ENCODE measurements at regions not wholly inside any gene's neighbourhood (a gene's known extent, or its start where the extent isn't known, plus 50 kb on each side); places are given as distances from the start of the nearest gene placed in this dataset.
"Not testable (repeated sequence)": the region's sequence is repeated elsewhere in the genome, so short reads cannot be mapped to it uniquely, and the experiment has no call there.

DNA sequence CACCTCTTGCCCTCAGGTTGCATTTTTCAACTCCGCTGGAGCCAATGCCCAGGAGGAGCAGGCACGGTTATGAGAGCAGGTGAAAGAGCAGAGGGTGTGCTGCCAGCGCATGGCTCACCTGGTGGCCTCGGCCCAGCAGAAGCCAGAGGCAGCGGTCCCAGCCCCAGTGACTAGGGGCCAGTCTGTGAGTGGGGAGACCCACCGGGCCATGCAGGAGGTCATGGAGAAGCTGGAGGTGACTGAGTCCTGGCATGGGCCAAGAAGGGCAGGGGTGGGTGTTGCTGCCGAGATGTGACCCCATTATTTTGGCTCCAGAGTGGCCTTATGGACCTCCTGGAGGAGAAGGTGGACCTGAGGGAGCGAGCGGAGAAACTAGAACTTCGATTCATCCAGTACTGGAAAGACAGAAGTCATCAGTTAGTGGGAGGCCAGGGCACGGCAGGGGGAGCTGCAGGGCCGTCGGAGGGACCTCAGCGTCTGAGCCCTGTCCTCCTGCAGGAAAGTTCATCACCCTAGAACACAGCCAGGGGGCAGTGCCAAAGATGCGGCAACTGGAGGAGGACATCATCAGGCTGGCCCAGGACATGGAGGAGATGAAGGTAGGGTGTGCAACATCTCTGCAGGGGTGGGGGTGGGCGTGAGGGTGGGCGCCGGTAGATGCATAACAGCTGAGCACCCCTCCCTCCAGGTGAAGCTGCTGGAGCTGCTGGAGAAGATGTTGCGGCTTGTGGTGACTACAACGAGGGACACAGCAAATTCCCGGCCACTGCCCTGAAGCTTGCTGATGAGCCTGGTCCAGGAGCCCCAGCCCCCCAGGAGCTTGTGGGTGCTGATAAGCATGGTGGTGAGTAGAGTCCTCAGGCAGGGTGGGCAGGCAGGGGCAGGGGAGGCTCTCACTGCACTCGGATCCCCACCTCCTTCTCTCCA is 58.9 kb upstream of the LYSMD4 start:
- POLR2A ChIA-PET (ENCODE audit: unreplicated experiment); H3F3A ChIP-seq (ENCODE audit: insufficient read depth, low read depth); H4K20me1 ChIP-seq (ENCODE audit: insufficient read depth); intact Hi-C loops (cut with micrococcal nuclease; ENCODE audit: unreplicated experiment); H3K27ac ChIP-seq; H3K4me1 ChIP-seq (replicated peaks; ENCODE audit: insufficient read depth); H3K36me3 ChIP-seq (ENCODE audit: low read depth); H3K9me2 ChIP-seq (ENCODE audit: insufficient read depth); BruUV-seq (replicated peaks); H3K9me3 ChIP-seq (ENCODE audit: insufficient read depth, low read depth); H3K4me2 ChIP-seq; H3K4me3 ChIP-seq; H3K79me2 ChIP-seq (ENCODE audit: low read depth); CTCF ChIA-PET; H3K27me3 ChIP-seq (ENCODE audit: insufficient read depth, low read depth); H2AFZ ChIP-seq: not testable (repeated sequence)
- DNase-seq, result peak in 1 of 2 experiments; percentile 37
- TF ChIP-seq, protein P1, sequence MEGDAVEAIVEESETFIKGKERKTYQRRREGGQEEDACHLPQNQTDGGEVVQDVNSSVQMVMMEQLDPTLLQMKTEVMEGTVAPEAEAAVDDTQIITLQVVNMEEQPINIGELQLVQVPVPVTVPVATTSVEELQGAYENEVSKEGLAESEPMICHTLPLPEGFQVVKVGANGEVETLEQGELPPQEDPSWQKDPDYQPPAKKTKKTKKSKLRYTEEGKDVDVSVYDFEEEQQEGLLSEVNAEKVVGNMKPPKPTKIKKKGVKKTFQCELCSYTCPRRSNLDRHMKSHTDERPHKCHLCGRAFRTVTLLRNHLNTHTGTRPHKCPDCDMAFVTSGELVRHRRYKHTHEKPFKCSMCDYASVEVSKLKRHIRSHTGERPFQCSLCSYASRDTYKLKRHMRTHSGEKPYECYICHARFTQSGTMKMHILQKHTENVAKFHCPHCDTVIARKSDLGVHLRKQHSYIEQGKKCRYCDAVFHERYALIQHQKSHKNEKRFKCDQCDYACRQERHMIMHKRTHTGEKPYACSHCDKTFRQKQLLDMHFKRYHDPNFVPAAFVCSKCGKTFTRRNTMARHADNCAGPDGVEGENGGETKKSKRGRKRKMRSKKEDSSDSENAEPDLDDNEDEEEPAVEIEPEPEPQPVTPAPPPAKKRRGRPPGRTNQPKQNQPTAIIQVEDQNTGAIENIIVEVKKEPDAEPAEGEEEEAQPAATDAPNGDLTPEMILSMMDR (conservative IDR thresholded peaks at IDR 0.05), result 0 out of 2 replicates have a peak, but pooled peaks have one; percentile 31

DNA sequence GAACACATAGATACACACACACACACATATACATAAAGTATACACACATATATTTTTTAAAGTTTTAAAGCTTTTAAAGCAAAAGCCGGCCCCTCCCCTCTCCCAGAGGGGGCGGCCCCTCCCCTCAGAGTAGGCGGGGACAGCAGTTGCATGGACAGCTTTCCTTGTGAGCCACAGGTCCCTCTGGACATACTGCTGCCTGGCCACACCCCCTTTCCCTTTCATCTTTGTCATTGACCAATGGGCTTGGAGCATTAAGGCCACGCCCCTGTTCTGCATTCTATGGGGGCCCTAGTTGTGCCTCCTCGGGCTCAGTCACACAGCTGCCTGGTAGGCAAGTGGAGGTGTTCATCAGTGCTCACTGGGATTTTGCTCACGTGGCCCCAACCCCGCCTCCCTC is 57.5 kb upstream of the LYSMD4 start:
- H3K9me2 ChIP-seq (ENCODE audit: insufficient read depth); BruUV-seq (replicated peaks); CTCF ChIA-PET; intact Hi-C loops (cut with micrococcal nuclease; ENCODE audit: unreplicated experiment); H3K79me2 ChIP-seq (ENCODE audit: low read depth); H3K9me3 ChIP-seq (ENCODE audit: insufficient read depth, low read depth); H3K4me1 ChIP-seq (replicated peaks; ENCODE audit: insufficient read depth); H3K27ac ChIP-seq; H3F3A ChIP-seq (ENCODE audit: insufficient read depth, low read depth); POLR2A ChIA-PET (ENCODE audit: unreplicated experiment); H2AFZ ChIP-seq; H3K4me2 ChIP-seq; H4K20me1 ChIP-seq (ENCODE audit: insufficient read depth); H3K36me3 ChIP-seq (ENCODE audit: low read depth); H3K4me3 ChIP-seq; DNase-seq: not testable (repeated sequence)
- H3K27me3 ChIP-seq (ENCODE audit: insufficient read depth, low read depth), result peaks cover 14% of the 10 kb centered on the region

DNA sequence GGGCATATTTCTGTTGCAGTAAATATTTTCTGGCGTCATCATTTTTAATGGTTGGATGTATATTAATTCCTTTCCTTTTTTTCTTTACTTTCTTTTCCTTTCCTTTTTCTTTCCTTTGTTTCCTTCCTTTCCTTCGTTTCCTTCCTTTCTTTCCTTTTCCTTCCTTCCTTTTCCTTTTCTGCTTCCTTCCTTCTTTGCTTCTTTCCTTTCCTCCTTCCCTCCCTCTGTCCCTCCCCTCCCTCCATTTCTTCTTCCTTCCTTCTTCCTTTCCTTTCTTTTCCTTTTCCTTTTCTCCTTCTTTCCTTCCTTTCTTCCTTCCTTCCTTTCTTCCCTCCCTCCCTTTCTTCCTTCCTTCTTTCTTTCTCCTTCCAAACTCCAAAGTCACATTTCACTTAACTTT is 54.9 kb upstream of the LYSMD4 start:
- Histone ChIP-seq H2AFZ (no peak overlapping the region), H3K4me1 (replicated peaks; ENCODE audit: insufficient read depth) (no peaks in the 10 kb centered on the region), H3K36me3 (ENCODE audit: low read depth) (no peaks in the 10 kb centered on the region), H3K4me2 (no peak overlapping the region), H3K9me2 (ENCODE audit: insufficient read depth) (no peaks in the 10 kb centered on the region), H4K20me1 (ENCODE audit: insufficient read depth) (no peaks in the 10 kb centered on the region), H3K4me3 (no peak overlapping the region), H3K9me3 (ENCODE audit: insufficient read depth, low read depth) (no peaks in the 10 kb centered on the region), H3K27ac (no peak overlapping the region), H3F3A (ENCODE audit: insufficient read depth, low read depth) (no peaks in the 10 kb centered on the region), H3K27me3 (ENCODE audit: insufficient read depth, low read depth) (peaks cover 14% of the 10 kb centered on the region), H3K79me2 (ENCODE audit: low read depth) (no peaks in the 10 kb centered on the region)
- POLR2A ChIA-PET (ENCODE audit: unreplicated experiment), result no interaction called here
- intact Hi-C loops (cut with micrococcal nuclease; ENCODE audit: unreplicated experiment), result no loop called here
- CTCF ChIA-PET, result no interaction called here
- DNase-seq, result no peak
- BruUV-seq (replicated peaks), result no TSS peak
- TF ChIP-seq, protein P1 (conservative IDR thresholded peaks at IDR 0.05), result no peak
- TF ChIP-seq EZH2 (IDR thresholded peaks at IDR 0.05; ENCODE audit: low read depth), result no peak

DNA sequence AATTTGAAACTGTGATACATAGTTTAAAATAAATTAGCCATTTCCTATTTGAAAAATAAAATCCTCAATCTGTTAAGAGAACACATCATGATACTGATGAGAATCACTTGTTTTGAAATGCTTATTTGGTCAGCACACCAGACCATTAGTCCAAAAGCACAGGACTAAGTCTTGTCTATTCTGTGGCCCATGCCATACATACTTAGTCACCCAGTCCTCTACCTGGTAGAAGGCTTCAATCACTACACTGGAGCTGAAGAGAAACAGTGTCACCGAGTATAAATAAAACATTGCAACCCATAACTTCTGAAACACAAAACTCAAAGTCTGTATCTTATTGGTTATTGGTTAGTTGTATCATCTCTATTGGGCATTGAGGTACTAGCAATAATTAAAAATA is 51.6 kb upstream of the LYSMD4 start:
- H4K20me1 ChIP-seq (ENCODE audit: insufficient read depth); DNase-seq; H3K4me2 ChIP-seq; BruUV-seq (replicated peaks); H3K9me2 ChIP-seq (ENCODE audit: insufficient read depth); H3F3A ChIP-seq (ENCODE audit: insufficient read depth, low read depth); H3K36me3 ChIP-seq (ENCODE audit: low read depth); intact Hi-C loops (cut with micrococcal nuclease; ENCODE audit: unreplicated experiment); H3K79me2 ChIP-seq (ENCODE audit: low read depth); H3K27ac ChIP-seq; POLR2A ChIA-PET (ENCODE audit: unreplicated experiment); H3K9me3 ChIP-seq (ENCODE audit: insufficient read depth, low read depth); H3K4me1 ChIP-seq (replicated peaks; ENCODE audit: insufficient read depth); H2AFZ ChIP-seq; H3K4me3 ChIP-seq; CTCF ChIA-PET: not testable (repeated sequence)
- peaks cover 14% of the 10 kb centered on the region for H3K27me3 ChIP-seq (ENCODE audit: insufficient read depth, low read depth)

DNA sequence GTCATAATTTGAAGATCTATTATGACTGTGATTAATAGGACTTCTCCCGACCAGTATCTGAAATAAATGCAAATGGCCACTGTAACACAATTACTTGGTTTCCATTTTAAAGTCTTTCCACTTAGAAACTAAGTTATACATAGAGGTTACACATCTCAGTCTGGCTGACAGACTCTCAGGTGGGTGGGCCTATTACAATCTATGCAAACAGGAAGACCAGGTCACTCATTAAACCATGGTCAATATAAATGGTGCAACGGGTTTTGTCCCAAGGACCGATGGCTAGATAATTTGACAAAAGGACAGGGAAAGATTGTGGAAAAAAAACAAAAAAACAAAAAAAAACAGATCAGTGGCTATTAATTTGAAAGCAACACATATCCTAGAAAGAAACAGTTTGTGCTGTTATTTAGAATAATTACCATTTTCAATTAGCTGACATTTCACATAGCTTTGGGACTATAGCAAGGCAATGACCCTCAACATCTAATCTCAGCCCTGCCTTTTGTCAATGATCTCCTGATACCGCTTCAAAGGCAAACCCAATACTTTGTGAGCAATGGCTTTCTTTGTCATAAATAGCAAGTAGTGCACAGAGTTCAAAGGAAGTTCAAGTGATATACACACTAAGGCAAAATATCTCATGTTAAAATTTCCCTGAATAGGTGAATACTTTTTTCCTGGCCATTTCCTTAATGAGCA is 50.8 kb upstream of the LYSMD4 start:
- H3K4me1 ChIP-seq (replicated peaks; ENCODE audit: insufficient read depth); H3K9me2 ChIP-seq (ENCODE audit: insufficient read depth); intact Hi-C loops (cut with micrococcal nuclease; ENCODE audit: unreplicated experiment); DNase-seq; H2AFZ ChIP-seq; H3K9me3 ChIP-seq (ENCODE audit: insufficient read depth, low read depth); H4K20me1 ChIP-seq (ENCODE audit: insufficient read depth); H3F3A ChIP-seq (ENCODE audit: insufficient read depth, low read depth); CTCF ChIA-PET; H3K36me3 ChIP-seq (ENCODE audit: low read depth); H3K4me2 ChIP-seq; H3K4me3 ChIP-seq; POLR2A ChIA-PET (ENCODE audit: unreplicated experiment); H3K79me2 ChIP-seq (ENCODE audit: low read depth); H3K27ac ChIP-seq; BruUV-seq (replicated peaks): not testable (repeated sequence)
- H3K27me3 ChIP-seq (ENCODE audit: insufficient read depth, low read depth), result peaks cover 12% of the 10 kb centered on the region

All from PC-9 (cell line).